ENCODE measurements at regions not wholly inside any gene's neighbourhood (a gene's known extent, or its start where the extent isn't known, plus 50 kb on each side); places are given as distances from the start of the nearest gene placed in this dataset.

DNA sequence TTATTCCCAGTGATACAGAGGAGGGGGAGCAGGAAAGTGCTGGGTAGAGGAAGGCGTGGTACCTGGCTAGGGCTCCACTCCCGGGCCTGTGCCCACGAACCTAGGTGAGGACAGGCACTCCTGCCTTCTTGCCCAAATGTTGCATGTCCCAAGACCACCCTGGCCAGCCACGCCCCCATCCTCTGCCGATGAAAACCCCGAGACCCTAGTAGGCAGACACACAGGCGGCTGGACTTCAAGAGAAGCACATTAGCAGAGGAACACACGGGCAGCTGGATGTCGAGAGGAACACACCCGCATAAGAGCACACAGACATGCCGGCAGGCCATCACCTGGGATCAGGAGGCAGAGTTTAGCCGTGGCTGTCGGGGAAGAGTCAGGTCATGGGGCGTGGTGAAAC is 1386.5 kb upstream of the GOT2 start:
- WGBS, 5 donors, result 88 to 97% (median 92%) methylated on average over 14 of the region's 14 CpGs
- Histone ChIP-seq H3K4me1 (no peaks in the 10 kb centered on the region), H3K27ac (no peak overlapping the region), H3K27me3 (no peaks in the 10 kb centered on the region), H3K36me3 (no peaks in the 10 kb centered on the region), H3K9me3 (peaks cover 0 to 9% (median 0%) of the 10 kb centered on the region in 4 donors), H3K4me3 (no peak overlapping the region)
- DNase-seq, result no peak
- intact Hi-C loops (cut with DNase I; ENCODE audit: low total_unique reads), result no loop called here
- no peak for TF ChIP-seq EP300 (IDR thresholded peaks at IDR 0.05)
- TF ChIP-seq, protein P1, sequence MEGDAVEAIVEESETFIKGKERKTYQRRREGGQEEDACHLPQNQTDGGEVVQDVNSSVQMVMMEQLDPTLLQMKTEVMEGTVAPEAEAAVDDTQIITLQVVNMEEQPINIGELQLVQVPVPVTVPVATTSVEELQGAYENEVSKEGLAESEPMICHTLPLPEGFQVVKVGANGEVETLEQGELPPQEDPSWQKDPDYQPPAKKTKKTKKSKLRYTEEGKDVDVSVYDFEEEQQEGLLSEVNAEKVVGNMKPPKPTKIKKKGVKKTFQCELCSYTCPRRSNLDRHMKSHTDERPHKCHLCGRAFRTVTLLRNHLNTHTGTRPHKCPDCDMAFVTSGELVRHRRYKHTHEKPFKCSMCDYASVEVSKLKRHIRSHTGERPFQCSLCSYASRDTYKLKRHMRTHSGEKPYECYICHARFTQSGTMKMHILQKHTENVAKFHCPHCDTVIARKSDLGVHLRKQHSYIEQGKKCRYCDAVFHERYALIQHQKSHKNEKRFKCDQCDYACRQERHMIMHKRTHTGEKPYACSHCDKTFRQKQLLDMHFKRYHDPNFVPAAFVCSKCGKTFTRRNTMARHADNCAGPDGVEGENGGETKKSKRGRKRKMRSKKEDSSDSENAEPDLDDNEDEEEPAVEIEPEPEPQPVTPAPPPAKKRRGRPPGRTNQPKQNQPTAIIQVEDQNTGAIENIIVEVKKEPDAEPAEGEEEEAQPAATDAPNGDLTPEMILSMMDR (IDR thresholded peaks at IDR 0.05), result no peak
- TF ChIP-seq POLR2A (IDR thresholded peaks at IDR 0.05), result no peak
- no peak for TF ChIP-seq POLR2AphosphoS5 (IDR thresholded peaks at IDR 0.05)

DNA sequence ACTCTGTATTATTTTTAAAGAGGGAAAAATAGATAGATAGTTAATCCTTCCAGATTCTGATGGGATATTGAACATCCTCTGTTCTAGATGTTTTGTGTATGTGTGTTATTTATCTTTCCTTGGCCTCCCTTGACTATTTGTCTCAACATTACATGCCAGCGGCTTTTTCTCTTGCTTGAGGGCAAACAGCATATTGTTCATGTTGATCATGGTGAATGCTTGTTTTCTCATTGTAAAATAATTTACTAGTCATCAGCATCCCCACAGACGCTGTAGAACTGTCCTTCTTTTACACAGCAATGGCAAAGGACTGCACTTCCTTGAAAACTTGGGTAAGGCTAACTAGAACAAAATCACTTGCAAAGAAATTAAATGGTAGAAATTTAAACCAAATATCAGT is 1376.4 kb upstream of the GOT2 start:
- TF ChIP-seq EP300 (IDR thresholded peaks at IDR 0.05) (no peak), POLR2AphosphoS5 (IDR thresholded peaks at IDR 0.05) (no peak), POLR2A (IDR thresholded peaks at IDR 0.05) (no peak)
- TF ChIP-seq, protein P1 (IDR thresholded peaks at IDR 0.05), result no peak
- no peak for DNase-seq
- Histone ChIP-seq H3K27me3 (no peaks in the 10 kb centered on the region), H3K4me3 (no peak overlapping the region), H3K4me1 (no peaks in the 10 kb centered on the region), H3K36me3 (no peaks in the 10 kb centered on the region), H3K9me3 (no peaks in the 10 kb centered on the region), H3K27ac (no peak overlapping the region)
- 55 to 68% (median 64%) methylated on average over 2 of the region's 2 CpGs for WGBS, 5 donors
- intact Hi-C loops (cut with DNase I; ENCODE audit: low total_unique reads), result no loop called here

DNA sequence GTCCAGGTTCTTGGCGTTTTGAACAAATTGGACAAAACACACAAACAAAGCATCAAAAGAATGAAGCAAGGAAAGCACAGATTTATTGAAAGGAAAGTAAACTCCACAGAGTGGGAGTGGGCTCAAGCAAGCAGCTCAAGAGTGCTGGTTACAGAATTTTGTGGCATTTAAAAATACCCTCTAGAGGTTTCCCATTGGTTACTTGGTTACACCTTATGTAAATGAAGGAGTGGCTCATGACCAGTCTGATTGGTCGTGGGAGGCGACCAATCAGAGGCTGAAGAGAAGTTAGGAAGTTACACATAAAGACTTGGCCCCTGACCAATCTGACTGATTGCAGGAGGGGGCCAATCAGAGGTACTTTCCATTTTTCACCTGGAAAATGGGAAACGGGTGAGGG is 1373.8 kb upstream of the GOT2 start:
- Histone ChIP-seq H3K9me3 (no peaks in the 10 kb centered on the region), H3K4me1 (no peaks in the 10 kb centered on the region), H3K4me3 (no peak overlapping the region), H3K27ac (no peak overlapping the region), H3K36me3 (no peaks in the 10 kb centered on the region), H3K27me3 (no peaks in the 10 kb centered on the region)
- intact Hi-C loops (cut with DNase I; ENCODE audit: low total_unique reads), result no loop called here
- no peak for DNase-seq
- no peak for TF ChIP-seq POLR2AphosphoS5 (IDR thresholded peaks at IDR 0.05)
- no peak for TF ChIP-seq POLR2A (IDR thresholded peaks at IDR 0.05)
- no peak for TF ChIP-seq EP300 (IDR thresholded peaks at IDR 0.05)
- 75 to 84% (median 82%) methylated on average over 4 of the region's 4 CpGs for whole genome bisulfite sequencing, 5 donors

DNA sequence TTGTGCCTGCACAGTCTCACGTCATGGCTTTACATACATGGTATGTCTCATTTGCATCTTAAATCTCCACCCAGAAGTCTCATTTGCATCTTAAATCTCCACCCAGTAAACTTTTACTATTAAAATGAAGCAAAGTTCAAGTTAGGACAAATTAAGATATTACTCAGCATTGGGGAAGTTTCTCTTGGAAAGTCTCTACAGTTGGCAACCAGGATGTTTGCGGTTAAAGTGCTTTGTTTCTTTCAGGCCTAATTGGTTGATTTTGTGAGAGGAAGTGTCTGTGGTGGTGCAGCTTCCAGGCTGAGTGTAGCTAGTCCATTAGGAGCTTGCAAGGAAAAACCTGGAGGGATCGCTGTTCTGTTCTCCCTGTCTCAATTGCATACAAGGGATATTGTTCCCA is 1373.3 kb upstream of the GOT2 start:
- intact Hi-C loops (cut with DNase I; ENCODE audit: low total_unique reads), result no loop called here
- no peak for DNase-seq
- no peaks in the 10 kb centered on the region for H3K9me3 ChIP-seq
- no peaks in the 10 kb centered on the region for H3K27me3 ChIP-seq
- no peak overlapping the region for H3K4me3 ChIP-seq
- WGBS, 5 donors, result 61 to 83% (median 76%) methylated on average over 3 of the region's 3 CpGs
- no peak overlapping the region for H3K27ac ChIP-seq
- H3K36me3 ChIP-seq, result no peaks in the 10 kb centered on the region
- TF ChIP-seq, protein P1 (IDR thresholded peaks at IDR 0.05), result no peak
- no peak for TF ChIP-seq EP300 (IDR thresholded peaks at IDR 0.05)
- no peak for TF ChIP-seq POLR2A (IDR thresholded peaks at IDR 0.05)
- TF ChIP-seq POLR2AphosphoS5 (IDR thresholded peaks at IDR 0.05), result no peak
- no peaks in the 10 kb centered on the region for H3K4me1 ChIP-seq

DNA sequence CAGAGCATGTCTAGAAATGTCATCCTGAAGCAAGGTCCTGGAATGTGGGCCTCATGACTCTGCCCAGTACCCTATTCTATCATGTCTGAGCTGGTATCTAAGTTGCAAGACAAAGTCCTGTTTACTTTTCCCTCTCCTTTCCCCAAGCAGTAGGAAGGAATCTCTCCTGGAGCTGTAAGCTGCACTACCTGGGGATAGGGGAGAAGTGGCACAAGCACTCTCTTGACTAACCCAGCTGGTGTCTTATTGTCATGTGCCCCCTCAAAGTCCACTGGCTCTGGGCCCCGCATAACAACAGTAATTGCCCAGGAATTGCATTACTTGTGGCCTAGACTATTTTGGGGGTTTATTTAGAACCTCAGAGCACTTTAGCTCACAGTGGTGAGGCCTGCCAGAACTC is 1366.3 kb upstream of the GOT2 start:
- no peaks in the 10 kb centered on the region for H3K4me1 ChIP-seq
- DNase-seq, result no peak
- intact Hi-C loops (cut with DNase I; ENCODE audit: low total_unique reads), result no loop called here
- no peaks in the 10 kb centered on the region for H3K27me3 ChIP-seq
- TF ChIP-seq, protein P1 (IDR thresholded peaks at IDR 0.05), result no peak
- TF ChIP-seq POLR2AphosphoS5 (IDR thresholded peaks at IDR 0.05) (no peak), POLR2A (IDR thresholded peaks at IDR 0.05) (no peak), EP300 (IDR thresholded peaks at IDR 0.05) (no peak)
- no peaks in the 10 kb centered on the region for H3K36me3 ChIP-seq
- 6 to 75% (median 47%) methylated on average over 1 of the region's 1 CpG for WGBS, 5 donors
- H3K9me3 ChIP-seq, result peaks cover 0 to 28% (median 10%) of the 10 kb centered on the region in 4 donors
- no peak overlapping the region for H3K4me3 ChIP-seq
- H3K27ac ChIP-seq, result no peak overlapping the region

Data from stomach (tissue), 8 donors.